Stimulated activated naive B cell treated with anti-CD40 and anti-IgM and Interleukin-4, amounts not matched to agents 10 μg/mL and 1 μg/mL and 100 μg/mL, for 72 hours (primary cell): ENCODE measurements at regions not wholly inside any gene's neighbourhood (a gene's known extent, or its start where the extent isn't known, plus 50 kb on each side); places are given as distances from the start of the nearest gene placed in this dataset.
"Not testable (repeated sequence)": the region's sequence is repeated elsewhere in the genome, so short reads cannot be mapped to it uniquely, and the experiment has no call there.

Experiments used
- ATAC-seq, 2 donors: fragments of 150-1000 bp; cut with Tn5 transposase; replicated peaks; 2 replicates each; pipeline ENCODE4 v1.10.0; 2021; ENCODE audit warnings: moderate library complexity in 1 of 2
- DNase-seq: peaks from one replicate; pipeline ENCODE4 v3.0.0; 2021
- H3K27ac Mint-ChIP-seq: one replicate; pipeline ENCODE4 v1.8.0; 2022; ENCODE audit warnings: mild to moderate bottlenecking, mixed read lengths
- H3K27me3 Mint-ChIP-seq, 2 donors: one replicate each; pipeline ENCODE4 v1.8.0; 2022; ENCODE audit warnings: mixed read lengths in 2 of 2
- H3K36me3 Mint-ChIP-seq, 2 donors: one replicate each; pipeline ENCODE4 v1.8.0; 2022; ENCODE audit warnings: mixed read lengths in 2 of 2, mild to moderate bottlenecking in 1 of 2
- H3K4me1 Mint-ChIP-seq, 2 donors: one replicate each; pipeline ENCODE4 v1.8.0; 2022; ENCODE audit warnings: mixed read lengths in 2 of 2, mild to moderate bottlenecking in 1 of 2
- H3K4me3 Mint-ChIP-seq, 2 donors: one replicate each; pipeline ENCODE4 v1.8.0; 2022; ENCODE audit warnings: mild to moderate bottlenecking in 2 of 2, mixed read lengths in 2 of 2, moderate library complexity in 1 of 2
- H3K9me3 Mint-ChIP-seq, 2 donors: one replicate each; pipeline ENCODE4 v1.8.0; 2022; ENCODE audit warnings: mixed read lengths in 2 of 2, mild to moderate bottlenecking in 1 of 2

GRCh38 chr3:177647876-177648275 is 450.6 kb upstream of the TBL1XR1 start:
- Mint-ChIP-seq H3K4me3 (peak overlapping the region; percentile 56 to 70), H3K27ac (peak overlapping the region; percentile 75), H3K27me3 (no peaks in the 10 kb centered on the region), H3K36me3 (no peaks in the 10 kb centered on the region), H3K9me3 (no peaks in the 10 kb centered on the region), H3K4me1 (peaks cover 23 to 36% of the 10 kb centered on the region in 2 donors)
- DNase-seq (no peak), ATAC-seq (no peak)

GRCh38 chr3:177652556-177653291 is 455.4 kb upstream of the TBL1XR1 start:
- no peaks in the 10 kb centered on the region for H3K27me3 Mint-ChIP-seq
- no peak overlapping the region for H3K27ac Mint-ChIP-seq
- H3K4me3 Mint-ChIP-seq, result no peak overlapping the region
- peaks cover 5 to 7% of the 10 kb centered on the region in 2 donors for H3K9me3 Mint-ChIP-seq
- H3K36me3 Mint-ChIP-seq, result peaks cover 3 to 7% of the 10 kb centered on the region in 2 donors
- DNase-seq (no peak), ATAC-seq (no peak)
- peaks cover 7 to 8% of the 10 kb centered on the region in 2 donors for H3K4me1 Mint-ChIP-seq

- no peak for ATAC-seq
- H3K27ac Mint-ChIP-seq, result no peak overlapping the region
- DNase-seq, result no peak
Measured at GRCh38 chr3:177657243-177657642, 460.0 kb upstream of the TBL1XR1 start.

GRCh38 chr3:177658354-177658753 is 461.1 kb upstream of the TBL1XR1 start:
- Mint-ChIP-seq H3K36me3 (peaks cover 3 to 6% of the 10 kb centered on the region in 2 donors), H3K4me3 (no peak overlapping the region), H3K9me3 (peaks cover 5 to 7% of the 10 kb centered on the region in 2 donors), H3K4me1 (peaks cover 3 to 11% of the 10 kb centered on the region in 2 donors), H3K27me3 (no peaks in the 10 kb centered on the region), H3K27ac (no peak overlapping the region)
- ATAC-seq, result no peak
- DNase-seq, result no peak

More at GRCh38 chr3:177657243-177657642, 460.0 kb upstream of the TBL1XR1 start:
- H3K36me3 Mint-ChIP-seq, result peaks cover 3 to 7% of the 10 kb centered on the region in 2 donors
- H3K4me3 Mint-ChIP-seq, result no peak overlapping the region
- peaks cover 3 to 11% of the 10 kb centered on the region in 2 donors for H3K4me1 Mint-ChIP-seq
- H3K9me3 Mint-ChIP-seq, result peaks cover 5 to 8% of the 10 kb centered on the region in 2 donors
- H3K27me3 Mint-ChIP-seq, result no peaks in the 10 kb centered on the region

- not testable (repeated sequence) for H3K4me3 Mint-ChIP-seq, ATAC-seq, H3K36me3 Mint-ChIP-seq, DNase-seq, H3K9me3 Mint-ChIP-seq, H3K27ac Mint-ChIP-seq, H3K27me3 Mint-ChIP-seq, H3K4me1 Mint-ChIP-seq
Measured at GRCh38 chr3:177664380-177665103, 467.3 kb upstream of the TBL1XR1 start.

GRCh38 chr3:177665122-177665808 is 468.0 kb upstream of the TBL1XR1 start:
- ATAC-seq, result no peak
- Mint-ChIP-seq H3K27ac (no peak overlapping the region), H3K9me3 (peaks cover 5 to 6% of the 10 kb centered on the region in 2 donors), H3K4me3 (no peak overlapping the region), H3K4me1 (peaks cover 0 to 2% of the 10 kb centered on the region in 2 donors), H3K27me3 (no peaks in the 10 kb centered on the region), H3K36me3 (peaks cover 0 to 5% of the 10 kb centered on the region in 2 donors)
- DNase-seq, result no peak

- DNase-seq (no peak), ATAC-seq (no peak)
- H3K9me3 Mint-ChIP-seq, result no peaks in the 10 kb centered on the region
- H3K27me3 Mint-ChIP-seq, result no peaks in the 10 kb centered on the region
- no peaks in the 10 kb centered on the region for H3K36me3 Mint-ChIP-seq
- H3K4me1 Mint-ChIP-seq, result peaks cover 0 to 2% of the 10 kb centered on the region in 2 donors
- no peak overlapping the region for H3K27ac Mint-ChIP-seq
- H3K4me3 Mint-ChIP-seq, result no peak overlapping the region
Measured at GRCh38 chr3:177672252-177672911, 475.1 kb upstream of the TBL1XR1 start.

GRCh38 chr3:177673112-177673914 is 476.0 kb upstream of the TBL1XR1 start:
- Mint-ChIP-seq H3K4me1 (peaks cover 0 to 2% of the 10 kb centered on the region in 2 donors), H3K9me3 (no peaks in the 10 kb centered on the region), H3K27me3 (no peaks in the 10 kb centered on the region), H3K27ac (no peak overlapping the region), H3K4me3 (no peak overlapping the region), H3K36me3 (no peaks in the 10 kb centered on the region)
- ATAC-seq (no peak), DNase-seq (no peak)

GRCh38 chr3:177674186-177674585 is 476.9 kb upstream of the TBL1XR1 start:
- Mint-ChIP-seq H3K27ac (no peak overlapping the region), H3K4me1 (peaks cover 2 to 6% of the 10 kb centered on the region in 2 donors), H3K9me3 (no peaks in the 10 kb centered on the region), H3K27me3 (no peaks in the 10 kb centered on the region), H3K36me3 (no peaks in the 10 kb centered on the region), H3K4me3 (no peak overlapping the region)
- ATAC-seq, result no peak
- no peak for DNase-seq

GRCh38 chr3:177676148-177676547 is 478.9 kb upstream of the TBL1XR1 start:
- no peaks in the 10 kb centered on the region for H3K27me3 Mint-ChIP-seq
- H3K36me3 Mint-ChIP-seq, result no peaks in the 10 kb centered on the region
- H3K9me3 Mint-ChIP-seq, result peaks cover 0 to 2% of the 10 kb centered on the region in 2 donors
- H3K4me3 Mint-ChIP-seq, result no peak overlapping the region
- H3K27ac Mint-ChIP-seq, result no peak overlapping the region
- ATAC-seq (no peak), DNase-seq (no peak)
- H3K4me1 Mint-ChIP-seq, result peaks cover 8 to 18% of the 10 kb centered on the region in 2 donors

GRCh38 chr3:177676947-177677587 is 479.8 kb upstream of the TBL1XR1 start:
- H3K27ac Mint-ChIP-seq, result no peak overlapping the region
- peaks cover 0 to 5% of the 10 kb centered on the region in 2 donors for H3K9me3 Mint-ChIP-seq
- H3K4me3 Mint-ChIP-seq, result no peak overlapping the region
- ATAC-seq (no peak), DNase-seq (no peak)
- peaks cover 8 to 25% of the 10 kb centered on the region in 2 donors for H3K4me1 Mint-ChIP-seq
- no peaks in the 10 kb centered on the region for H3K36me3 Mint-ChIP-seq
- no peaks in the 10 kb centered on the region for H3K27me3 Mint-ChIP-seq

GRCh38 chr3:177679568-177680471 is 482.5 kb upstream of the TBL1XR1 start:
- H3K9me3 Mint-ChIP-seq, result peaks cover 0 to 5% of the 10 kb centered on the region in 2 donors
- DNase-seq (peak; percentile 20), ATAC-seq (peak; percentile 89 to 91)
- peaks cover 8 to 33% of the 10 kb centered on the region in 2 donors for H3K4me1 Mint-ChIP-seq
- H3K4me3 Mint-ChIP-seq, result no peak overlapping the region
- no peaks in the 10 kb centered on the region for H3K27me3 Mint-ChIP-seq
- H3K27ac Mint-ChIP-seq, result peak overlapping the region; percentile 0
- H3K36me3 Mint-ChIP-seq, result no peaks in the 10 kb centered on the region
